NCI-H748 (cell line): ENCODE measurements at regions not wholly inside any gene's neighbourhood (a gene's known extent, or its start where the extent isn't known, plus 50 kb on each side); places are given as distances from the start of the nearest gene placed in this dataset.
"Not testable (repeated sequence)": the region's sequence is repeated elsewhere in the genome, so short reads cannot be mapped to it uniquely, and the experiment has no call there.

Source experiments
- DNase-seq: peaks from one replicate; lab custom pipeline; 2025; ENCODE audit not compliant: unreplicated experiment; lab: John Stamatoyannopoulos, UW

DNA sequence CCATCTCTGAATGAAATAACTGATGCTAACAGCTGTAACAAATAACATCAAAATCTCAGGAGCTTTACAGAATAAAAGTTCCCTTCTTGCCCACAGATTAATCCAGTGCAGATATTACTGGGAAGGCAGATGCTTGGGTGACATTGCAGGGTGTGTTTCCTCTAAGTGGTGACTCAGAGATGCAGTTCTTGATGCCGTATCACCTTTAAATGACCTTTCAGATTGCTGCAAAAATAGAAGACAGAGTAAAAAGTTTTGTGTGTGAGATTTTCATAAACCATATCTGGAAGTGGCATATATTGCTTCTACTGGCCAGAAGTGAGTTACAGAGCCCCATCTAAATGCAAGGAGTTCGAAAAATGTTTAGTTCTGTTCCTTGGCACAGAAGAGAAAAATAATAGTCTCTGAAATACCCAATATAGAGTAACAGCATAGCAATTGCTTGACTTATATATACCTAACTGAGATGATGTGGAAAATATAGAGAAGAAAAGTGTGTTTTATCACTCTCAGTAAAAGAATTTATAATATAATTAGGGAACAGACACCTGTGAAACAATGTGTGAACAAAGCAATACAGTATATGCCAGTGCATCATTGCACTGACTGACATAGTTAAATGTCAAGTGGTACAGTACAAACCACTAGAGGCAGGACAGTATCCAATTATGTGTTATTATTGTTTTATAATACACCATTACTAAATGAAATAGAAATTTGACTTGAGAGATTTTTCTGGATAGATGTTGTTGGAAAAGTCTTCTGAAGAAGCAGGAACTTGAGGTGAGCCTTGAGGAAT, 430.7 kb upstream of the CBLB start:
- DNase-seq, result no peak

DNA sequence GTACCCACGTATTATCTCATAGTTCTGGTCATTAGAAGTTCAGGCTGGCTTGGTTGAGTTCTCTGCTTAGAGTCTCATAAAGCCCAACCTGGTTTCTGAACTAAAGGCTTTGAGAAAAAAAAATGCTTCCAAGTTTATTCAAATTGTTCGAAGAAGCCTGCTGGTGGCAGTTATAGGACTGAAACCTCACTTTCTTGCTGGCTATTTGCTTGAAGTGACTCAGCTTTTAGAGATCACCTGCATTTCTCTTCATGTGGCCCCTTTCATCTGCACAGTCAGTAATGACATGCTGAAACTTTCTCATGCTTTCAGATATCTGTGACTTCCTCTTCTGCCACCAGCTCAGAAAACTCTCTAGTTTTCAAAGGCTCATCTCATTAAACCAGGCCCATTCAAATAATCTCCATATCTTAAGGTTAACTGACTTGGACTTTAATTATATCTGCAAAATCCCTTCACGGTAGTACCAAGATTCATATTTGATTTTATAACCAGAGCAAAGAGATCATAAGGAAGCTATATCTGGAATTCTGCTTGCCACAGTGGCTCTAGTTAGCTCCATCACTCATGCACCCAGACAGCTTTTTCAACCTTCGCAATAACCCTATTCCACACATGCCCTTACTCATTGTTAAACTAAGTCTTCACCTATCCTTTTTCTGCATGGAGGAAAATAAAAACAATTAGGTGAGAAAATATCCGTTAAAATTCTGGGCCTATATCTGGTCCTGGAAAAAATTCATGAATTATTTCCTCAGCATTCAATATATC, 433.8 kb upstream of the CBLB start:
- no peak for DNase-seq

DNA sequence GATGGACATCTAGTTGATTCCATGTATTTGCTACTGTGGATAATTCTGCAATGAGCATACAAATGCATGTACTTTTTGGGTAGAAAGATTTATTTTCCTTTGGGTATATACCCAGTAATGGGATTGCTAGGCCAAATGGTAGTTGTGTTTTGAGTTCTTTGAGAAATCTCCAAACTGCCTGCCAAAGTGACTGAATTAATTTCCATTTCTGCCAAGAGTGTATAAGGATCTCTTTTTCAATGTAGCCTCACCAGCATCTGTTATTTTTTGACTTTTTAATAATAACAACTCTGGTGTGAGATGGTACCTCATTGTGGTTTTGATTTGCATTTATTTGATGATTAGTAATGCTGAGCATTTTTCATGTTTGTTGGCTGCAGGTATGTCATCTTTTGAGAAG, 435.0 kb upstream of the CBLB start:
- no peak for DNase-seq

DNA sequence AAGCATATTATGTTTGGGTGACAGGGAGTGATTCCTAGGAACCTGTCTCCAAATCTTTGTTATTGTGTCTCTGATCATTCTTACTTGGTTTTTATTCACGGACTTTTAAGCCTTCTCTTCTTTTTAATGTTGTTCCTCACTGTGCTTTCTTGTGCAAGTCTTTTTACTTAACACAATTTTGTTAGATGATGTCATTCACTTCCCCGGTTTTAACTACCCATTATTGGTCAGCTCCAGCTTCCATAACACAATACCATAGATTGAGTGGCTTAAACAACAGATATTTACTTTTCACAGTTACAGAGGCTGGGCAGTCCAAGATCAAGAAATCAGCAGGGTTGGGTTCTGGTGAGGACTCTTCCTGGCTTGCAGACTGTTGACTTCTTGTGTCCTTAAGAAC, 436.3 kb upstream of the CBLB start:
- DNase-seq, result no peak

DNA sequence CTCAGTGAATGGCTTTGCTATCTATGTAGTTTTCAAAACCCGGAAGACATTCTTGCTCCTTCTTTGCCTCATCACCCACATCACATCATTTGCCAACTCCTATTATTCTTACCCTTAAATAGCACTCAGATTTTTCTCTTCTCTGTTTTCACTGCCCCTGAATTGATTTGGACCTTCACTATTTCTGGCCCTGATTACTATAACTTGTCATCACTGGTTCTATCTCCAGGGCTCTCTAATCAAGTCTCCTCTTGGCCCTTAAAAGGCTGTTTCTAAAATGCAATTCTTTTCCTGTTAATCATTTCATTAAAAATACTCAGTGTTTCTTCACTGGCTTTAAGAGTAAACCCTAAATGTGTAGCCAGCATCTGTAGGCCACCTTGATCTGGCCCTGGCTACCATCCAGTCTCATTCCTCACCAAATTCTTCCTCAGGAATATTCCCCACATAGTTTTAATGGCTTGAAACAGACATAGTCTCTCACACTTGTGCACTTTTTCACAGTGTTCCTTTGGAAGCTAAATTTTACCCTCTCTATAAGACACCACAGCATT, 437.1 kb upstream of the CBLB start:
- DNase-seq, result no peak

DNA sequence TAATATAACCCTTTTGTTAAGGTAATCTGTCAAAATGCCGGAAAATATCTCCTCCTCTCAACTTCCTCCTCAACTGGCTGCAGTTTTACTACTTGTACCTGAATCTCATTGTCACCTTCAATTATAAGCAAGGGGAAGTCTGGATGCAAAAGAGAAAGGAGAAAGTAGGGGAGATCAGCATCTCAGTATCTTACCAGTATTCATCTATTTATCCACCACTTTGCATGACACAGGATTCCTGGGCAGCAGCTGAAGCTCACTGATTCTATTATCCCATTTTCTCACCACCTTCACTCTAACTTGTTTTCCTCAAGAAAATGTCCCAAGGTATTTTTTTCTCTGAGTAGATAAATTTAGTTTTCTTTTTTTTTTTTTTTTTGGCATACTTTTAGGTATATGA, 440.5 kb upstream of the CBLB start:
- no peak for DNase-seq

DNA sequence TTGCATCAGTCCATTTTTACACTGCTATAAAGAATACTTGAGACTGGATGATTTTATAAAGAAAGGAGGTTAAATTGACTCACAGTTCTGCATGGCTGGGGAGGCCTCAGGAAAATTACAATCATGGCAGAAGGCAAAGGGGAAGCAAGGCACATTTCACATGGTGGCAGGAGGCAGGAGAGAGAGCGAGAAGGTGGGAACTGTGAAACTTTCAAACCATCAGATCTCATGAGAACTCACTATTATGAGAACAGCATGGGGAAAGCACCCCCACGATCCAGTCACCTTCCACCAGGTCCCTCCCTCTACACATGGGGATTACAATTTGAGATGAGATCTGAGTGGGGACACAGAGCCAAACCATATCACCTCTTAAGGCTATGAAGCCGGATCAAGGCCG, 441.0 kb upstream of the CBLB start:
- DNase-seq, result not testable (repeated sequence)

DNA sequence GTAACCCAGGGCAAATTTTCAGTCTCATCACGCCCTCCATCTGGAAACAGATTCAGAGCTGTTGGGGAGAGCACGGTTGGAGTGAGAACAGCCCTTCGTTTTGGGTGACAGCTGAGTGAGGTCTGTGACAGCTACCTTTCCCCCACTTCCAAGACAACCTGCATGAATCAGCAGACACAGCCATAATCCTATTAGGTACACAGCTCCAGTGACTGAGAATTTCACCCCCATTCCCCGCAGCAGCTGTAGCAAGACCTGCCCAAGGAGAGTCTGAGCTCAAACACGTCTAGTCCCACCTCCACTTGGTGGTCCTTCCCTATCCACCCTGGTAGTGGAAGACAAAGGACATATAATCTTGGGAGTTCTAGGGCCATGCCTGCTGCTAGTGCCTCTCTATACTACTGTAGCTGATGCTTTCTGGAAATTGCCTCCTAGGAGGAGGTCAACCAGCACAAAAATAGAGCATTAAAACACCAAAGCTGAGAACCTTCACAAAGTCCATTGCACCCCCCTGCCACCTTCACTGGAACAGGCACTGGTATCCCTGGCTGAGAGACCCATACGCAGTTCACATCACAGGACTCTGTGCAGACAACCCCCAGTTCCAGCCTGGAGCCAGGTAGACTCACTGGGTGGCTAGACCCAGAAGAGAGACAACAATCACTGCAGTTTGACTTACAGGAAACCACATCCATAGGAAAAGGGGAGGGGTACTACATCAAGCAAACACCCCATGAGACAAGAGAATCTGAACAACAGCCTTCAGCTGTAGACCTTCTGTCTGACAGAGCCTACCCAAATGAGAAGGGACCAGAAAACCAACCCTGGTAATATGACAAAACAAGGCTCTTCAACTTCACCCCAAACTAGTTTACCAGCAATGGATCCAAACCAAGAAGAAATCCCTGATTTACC, 448.6 kb upstream of the CBLB start:
- no peak for DNase-seq

DNA sequence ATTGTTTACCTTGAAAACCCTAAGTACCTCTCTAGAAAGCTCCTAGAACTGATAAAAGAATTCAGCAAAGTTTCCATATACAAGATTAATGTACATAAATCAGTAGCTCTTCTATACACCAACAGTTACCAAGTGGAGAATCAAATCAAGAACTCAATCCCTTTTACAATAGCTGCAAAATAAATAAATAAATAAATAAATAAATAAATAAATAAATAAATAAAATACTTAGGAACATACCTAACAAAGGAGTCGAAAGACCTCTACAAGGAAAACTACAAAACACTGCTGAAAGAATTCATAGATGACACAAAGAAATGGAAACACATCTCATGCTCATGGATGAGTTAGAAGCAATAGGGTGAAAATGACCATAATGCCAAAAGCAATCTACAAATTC, 452.6 kb upstream of the CBLB start:
- DNase-seq, result not testable (repeated sequence)

DNA sequence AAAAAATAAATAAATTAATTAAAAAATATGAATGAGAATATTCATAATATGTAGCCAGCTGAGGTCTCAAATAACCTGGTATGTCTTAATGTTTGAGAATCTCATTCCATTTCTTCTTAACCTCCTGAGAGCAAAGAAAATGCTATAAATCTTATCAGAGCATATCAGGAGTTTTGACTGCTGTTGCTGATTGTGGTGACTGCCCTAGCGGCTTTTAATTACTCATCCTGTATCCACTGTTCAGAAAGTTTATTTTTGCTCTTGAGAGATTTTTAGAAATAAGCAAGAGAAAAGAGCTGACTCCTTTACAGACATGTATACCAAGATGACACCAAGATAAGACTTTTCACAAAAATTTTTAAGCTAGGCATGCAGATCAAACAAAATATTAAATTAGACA, 454.8 kb upstream of the CBLB start:
- no peak for DNase-seq

DNA sequence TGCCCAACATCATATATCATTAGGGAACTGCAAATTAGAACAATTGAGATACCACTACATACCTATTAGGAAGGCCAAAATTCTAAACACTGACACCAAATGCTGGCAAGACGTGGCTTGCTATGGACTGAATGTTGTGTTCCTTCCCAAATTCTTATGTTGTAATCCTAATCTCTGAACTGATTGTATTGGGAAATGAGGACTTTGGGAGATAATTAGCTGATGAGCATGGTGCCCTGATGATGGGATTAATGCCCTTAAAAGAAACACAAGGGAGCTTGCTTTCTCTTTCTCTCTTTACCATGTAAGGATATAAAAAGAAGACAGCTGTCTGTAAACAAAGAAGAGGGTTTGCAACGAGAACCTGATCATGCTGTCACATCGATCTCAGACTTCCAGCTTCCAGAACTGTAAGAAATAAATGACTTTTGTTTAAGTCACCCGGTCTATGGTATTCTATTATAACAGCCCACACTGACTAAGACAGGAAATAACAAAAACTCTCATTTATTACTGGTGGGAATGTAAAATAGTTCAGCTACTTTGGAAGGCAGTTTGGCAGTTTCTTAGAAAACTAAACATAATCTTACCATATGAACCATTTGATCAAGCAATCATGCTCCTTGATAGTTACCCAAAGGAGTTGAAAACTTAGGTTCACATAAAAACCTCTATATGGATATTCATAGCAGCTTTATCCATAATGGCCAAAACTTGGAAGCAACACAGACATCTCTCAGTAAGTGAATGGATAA, 458.3 kb upstream of the CBLB start:
- no peak for DNase-seq

DNA sequence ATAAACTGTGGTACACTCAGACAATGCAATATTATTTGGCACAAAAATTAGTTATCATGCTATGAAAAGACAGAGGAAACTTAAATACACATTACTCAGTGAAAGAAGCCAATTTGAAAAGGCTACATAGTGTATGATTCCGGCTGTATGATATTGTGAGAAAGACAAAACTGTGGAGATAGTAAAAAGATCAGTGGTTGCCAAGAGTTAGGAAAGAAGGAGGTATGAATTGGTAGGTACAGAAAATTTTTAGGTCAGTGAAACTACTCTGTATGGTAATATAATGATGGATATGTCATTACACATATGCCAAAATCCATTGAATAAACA, 458.8 kb upstream of the CBLB start:
- no peak for DNase-seq

DNA sequence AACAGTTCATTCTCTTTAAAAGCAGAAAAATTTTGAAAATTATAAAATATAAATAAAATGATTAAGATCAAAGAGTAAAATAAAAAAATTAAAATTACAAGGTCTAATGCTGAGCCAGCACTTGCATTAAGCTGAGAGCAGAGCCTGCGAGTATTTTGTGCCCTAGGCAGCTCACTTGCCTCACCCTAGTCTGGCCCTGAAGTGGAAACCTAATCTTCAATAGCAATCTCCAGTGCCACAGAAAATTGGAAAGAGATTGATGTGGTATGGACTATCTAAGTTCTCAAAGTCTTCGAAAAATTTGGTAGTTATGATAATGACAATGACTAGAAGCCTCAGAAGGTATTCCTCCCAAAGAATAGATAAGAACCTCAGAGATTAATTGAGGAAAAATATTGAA, 459.4 kb upstream of the CBLB start:
- no peak for DNase-seq

DNA sequence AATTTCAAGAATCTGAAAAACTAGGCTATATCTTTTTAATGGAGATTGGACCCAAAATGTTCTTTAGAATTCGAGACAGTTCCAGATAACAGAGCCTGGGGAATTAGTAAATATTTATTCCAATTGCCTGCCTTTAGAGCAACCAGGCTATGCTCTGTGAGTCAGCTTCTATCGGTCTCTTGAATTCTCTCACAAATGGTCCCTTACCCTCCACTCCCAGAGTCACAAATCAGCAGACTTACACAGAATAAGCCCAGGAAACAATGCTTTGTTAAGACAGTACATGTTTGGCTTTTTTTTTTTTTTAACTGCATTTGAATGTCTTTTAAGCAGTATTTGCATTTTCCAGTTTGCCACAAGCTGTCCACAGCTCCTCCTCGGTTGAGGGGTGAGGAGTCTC, 460.7 kb upstream of the CBLB start:
- DNase-seq, result no peak

DNA sequence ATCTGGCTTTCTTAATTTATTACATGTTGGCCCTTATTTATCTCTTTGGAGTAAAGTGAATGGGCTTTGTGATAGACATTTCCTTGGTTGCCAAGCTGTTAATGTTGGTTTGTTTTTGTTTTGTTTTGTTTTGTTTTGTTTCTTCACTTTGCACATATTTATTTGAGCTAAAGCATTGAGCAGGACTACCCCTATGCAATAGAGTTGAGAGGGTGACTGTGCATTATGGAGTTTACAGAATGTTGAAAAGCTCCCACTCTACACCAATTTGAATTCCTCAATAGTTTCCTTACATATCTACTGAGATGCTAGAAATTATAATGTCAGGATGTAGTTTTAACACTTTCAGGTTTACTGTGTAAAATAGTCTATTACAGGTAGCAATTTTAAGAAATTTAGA, 462.8 kb upstream of the CBLB start:
- DNase-seq, result no peak

DNA sequence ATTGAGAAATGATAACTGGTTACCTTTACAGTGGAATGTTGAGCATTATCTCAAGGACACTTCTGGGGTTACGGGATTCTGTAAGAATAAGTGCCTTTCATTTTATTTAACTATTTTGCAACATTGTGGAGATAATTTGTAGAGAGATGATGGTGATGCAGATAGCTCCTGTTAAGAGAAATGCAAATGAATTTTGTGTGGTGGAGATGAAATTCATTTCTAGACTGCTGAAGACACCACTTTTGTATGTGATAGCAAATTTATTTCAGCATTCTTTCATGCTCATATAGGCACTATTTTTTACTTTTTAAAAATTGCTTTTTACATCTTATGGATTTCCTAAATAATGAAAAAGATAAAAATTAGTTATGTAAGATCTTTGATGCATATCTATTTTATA, 463.3 kb upstream of the CBLB start:
- DNase-seq, result no peak

DNA sequence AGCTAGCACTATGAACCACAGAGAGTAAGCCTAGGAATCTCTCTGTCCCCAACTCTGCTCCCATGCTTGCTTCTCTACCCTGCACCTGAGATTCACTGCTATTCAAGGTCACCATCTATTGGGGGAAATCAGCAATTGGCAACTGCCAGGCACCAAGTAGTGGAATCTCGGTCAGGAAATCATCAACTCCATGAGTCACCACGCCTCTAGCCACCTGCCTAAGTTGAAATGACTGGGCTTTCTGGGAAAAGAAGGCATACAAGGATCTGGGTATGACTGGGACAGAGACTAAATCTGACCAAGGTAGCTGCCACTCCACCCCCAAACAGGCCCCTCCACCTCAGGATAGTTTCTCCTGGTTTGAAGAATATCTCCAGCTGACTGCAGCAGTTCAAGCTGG, 464.1 kb upstream of the CBLB start:
- no peak for DNase-seq

DNA sequence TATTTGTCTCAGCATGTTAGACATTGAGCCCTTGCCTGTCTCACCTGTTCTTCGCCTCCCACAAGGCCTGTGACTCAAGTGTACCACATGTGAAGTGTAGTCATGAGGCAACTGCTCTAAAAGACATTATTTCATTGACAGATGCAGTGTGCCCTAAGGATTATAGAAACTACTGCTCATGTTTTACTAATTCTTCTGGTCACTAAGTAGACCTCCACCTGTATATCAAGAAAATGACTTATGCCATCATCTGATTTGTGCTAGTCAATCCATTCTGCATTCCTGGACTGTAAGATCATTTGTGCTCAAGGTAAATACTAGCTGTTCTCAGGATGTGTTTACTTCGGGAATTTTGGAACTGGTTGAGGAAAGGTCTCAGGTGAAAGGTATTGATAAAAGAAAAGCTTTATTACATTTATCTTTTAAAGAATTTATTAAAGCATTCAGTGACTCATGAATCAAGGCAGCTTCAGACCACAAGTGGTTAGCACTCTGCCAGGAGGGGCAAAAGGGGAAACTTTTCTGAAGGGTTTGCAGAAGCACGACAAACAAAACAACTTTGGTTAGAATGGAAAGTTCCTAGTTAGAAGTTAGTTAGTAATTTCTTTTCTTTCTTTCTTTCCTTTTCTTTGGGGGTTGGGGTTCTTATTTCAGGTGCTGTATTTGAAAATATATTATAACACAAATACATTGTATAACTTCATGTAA, 465.3 kb upstream of the CBLB start:
- DNase-seq, result no peak

DNA sequence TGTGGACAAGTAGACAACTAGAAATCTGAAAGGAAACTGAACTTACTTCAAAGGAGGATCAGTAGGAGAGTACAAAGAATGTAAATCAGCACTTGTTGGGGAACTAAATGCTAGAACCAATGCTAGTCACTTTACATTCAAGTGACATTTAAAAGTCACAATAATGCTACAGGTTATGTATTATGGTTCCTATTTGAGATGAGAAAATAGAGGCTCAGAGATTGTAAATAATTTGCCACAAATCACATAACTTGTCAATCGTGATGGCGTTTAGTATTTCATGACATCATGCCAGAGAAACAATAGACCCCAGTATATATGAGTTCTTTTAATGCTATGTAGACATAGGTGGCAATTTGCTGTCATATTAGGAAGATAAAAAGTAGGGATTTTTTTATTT, 467.8 kb upstream of the CBLB start:
- no peak for DNase-seq

DNA sequence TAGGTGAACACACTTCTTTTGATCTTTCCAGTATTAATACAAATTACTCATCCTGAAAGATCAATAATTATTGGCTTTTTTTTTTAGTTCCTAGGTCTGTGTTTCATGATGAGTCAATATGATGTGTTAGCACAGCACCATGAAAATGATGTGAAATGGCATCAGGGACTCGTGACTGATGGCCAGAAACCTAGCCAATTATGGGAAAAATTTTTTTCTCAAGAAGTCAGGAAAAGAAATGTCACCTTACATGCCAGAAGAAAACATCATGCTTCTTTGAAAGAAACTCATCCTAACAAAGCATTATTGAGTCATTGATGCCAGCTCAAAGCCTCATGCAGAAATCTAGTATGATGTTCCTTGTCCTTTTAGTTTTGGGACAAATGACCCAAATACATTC, 468.3 kb upstream of the CBLB start:
- DNase-seq, result no peak
